Smooth muscle cell (in vitro differentiated cells): ENCODE measurements at regions not wholly inside any gene's neighbourhood (a gene's known extent, or its start where the extent isn't known, plus 50 kb on each side); places are given as distances from the start of the nearest gene placed in this dataset.

ENCODE experiments used
- DNase-seq: peaks from one replicate; lab custom pipeline; 2025; ENCODE audit not compliant: unreplicated experiment; lab: John Stamatoyannopoulos, UW
- H2AFZ ChIP-seq: fragments of 200-600 bp; sonication (generic); 2 replicates; pipeline ENCODE4 v1.6.0; 2016; ENCODE audit warnings: antibody characterized with exemption, low read depth, mild to moderate bottlenecking
- H3F3A ChIP-seq: fragments of 200-600 bp; sonication (generic); 2 replicates; pipeline ENCODE4 v1.6.0; 2017; ENCODE audit warnings: antibody characterized with exemption, low read depth
- H3K27ac ChIP-seq: fragments of 200-600 bp; sonication (generic); 2 replicates; pipeline ENCODE4 v1.5.1; 2016; ENCODE audit warnings: low read depth, mild to moderate bottlenecking
- H3K27me3 ChIP-seq: fragments of 200-600 bp; sonication (generic); 2 replicates; pipeline ENCODE4 v1.6.1; 2016; ENCODE audit warnings: low read depth, mild to moderate bottlenecking
- H3K36me3 ChIP-seq: fragments of 200-600 bp; sonication (generic); 2 replicates; pipeline ENCODE4 v1.5.1; 2016; ENCODE audit warnings: low read depth
- H3K4me1 ChIP-seq: fragments of 200-600 bp; sonication (generic); 2 replicates; pipeline ENCODE4 v1.5.1; 2016; ENCODE audit warnings: low read depth
- H3K4me2 ChIP-seq: fragments of 200-600 bp; sonication (generic); 2 replicates; pipeline ENCODE4 v1.6.0; 2016; ENCODE audit warnings: mild to moderate bottlenecking
- H3K4me3 ChIP-seq: fragments of 200-600 bp; sonication (generic); 2 replicates; pipeline ENCODE4 v1.5.1; 2016; ENCODE audit warnings: mild to moderate bottlenecking
- H3K79me2 ChIP-seq: fragments of 200-600 bp; sonication (generic); 2 replicates; pipeline ENCODE4 v1.6.0; 2016; ENCODE audit warnings: low read depth, mild to moderate bottlenecking
- H3K9ac ChIP-seq: fragments of 200-600 bp; sonication (generic); 2 replicates; pipeline ENCODE4 v1.6.0; 2016; ENCODE audit warnings: low read depth
- H3K9me3 ChIP-seq: fragments of 200-600 bp; sonication (generic); replicated peaks from 2 replicates; pipeline ENCODE4 v1.5.1; 2016; ENCODE audit warnings: low read depth
- H4K20me1 ChIP-seq: fragments of 200-600 bp; sonication (generic); 2 replicates; pipeline ENCODE4 v1.6.0; 2016; ENCODE audit warnings: low read depth
- WGBS: methylation state at CpG from one replicate; pipeline ENCODE4 v1.1.7; 2016; ENCODE audit warnings: low lambda C conversion rate; 5-methylcytosine and 5-hydroxymethylcytosine counted together
- TF ChIP-seq, protein P1 (sequence below): fragments of 200-600 bp; sonication (generic); IDR thresholded peaks from 2 replicates; pipeline ENCODE4 v1.5.1; 2017; ENCODE audit warnings: borderline replicate concordance, mild to moderate bottlenecking, antibody characterized with exemption; ENCODE audit not compliant: insufficient read depth, poor library complexity, severe bottlenecking

DNA sequence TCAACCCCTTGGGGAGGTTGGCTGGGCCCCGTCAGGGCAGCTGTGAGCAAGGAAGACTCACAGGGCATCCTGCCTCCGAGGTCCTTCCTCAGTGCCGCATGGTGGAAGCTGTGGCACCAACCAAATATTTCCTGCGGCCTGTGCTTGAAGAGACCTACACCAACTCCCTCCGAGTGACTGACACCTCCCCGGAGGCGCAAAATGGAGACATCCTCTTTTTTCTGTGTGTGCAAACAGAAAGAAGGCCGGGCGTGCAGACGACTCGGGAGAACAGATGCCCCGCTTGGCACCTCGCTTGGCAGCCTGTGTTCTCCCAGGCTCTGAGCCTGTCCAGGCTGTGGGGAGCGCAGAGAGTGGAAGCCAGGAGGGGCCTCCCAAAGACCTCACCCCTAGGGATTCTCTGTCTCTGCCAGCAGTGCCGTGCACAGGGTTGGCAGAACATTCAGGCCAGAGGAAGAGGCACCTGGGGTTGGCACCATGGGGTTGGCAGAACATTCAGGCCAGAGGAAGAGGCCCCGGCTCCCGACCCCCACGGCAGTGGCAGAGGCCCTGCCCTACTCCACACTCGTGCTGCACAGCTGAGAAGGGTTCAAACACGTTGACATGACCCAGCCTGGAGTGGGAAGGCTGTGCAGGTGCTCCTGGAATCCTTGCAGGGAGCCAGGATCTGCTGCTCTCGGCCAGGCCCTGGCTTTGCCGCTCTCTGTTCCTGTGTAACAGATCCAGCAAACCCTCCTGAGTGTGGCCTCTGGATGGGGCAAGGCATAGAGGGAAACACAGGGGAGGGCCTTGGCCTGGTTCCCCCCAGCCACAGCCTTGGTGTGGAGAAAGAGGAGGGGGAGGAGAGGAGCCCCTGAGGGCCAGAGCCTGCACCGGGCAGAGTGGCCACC, 805.5 kb downstream of the BRD1 start:
- H3K9me3 ChIP-seq: no peaks in the 10 kb centered on the region
- no peak for DNase-seq

DNA sequence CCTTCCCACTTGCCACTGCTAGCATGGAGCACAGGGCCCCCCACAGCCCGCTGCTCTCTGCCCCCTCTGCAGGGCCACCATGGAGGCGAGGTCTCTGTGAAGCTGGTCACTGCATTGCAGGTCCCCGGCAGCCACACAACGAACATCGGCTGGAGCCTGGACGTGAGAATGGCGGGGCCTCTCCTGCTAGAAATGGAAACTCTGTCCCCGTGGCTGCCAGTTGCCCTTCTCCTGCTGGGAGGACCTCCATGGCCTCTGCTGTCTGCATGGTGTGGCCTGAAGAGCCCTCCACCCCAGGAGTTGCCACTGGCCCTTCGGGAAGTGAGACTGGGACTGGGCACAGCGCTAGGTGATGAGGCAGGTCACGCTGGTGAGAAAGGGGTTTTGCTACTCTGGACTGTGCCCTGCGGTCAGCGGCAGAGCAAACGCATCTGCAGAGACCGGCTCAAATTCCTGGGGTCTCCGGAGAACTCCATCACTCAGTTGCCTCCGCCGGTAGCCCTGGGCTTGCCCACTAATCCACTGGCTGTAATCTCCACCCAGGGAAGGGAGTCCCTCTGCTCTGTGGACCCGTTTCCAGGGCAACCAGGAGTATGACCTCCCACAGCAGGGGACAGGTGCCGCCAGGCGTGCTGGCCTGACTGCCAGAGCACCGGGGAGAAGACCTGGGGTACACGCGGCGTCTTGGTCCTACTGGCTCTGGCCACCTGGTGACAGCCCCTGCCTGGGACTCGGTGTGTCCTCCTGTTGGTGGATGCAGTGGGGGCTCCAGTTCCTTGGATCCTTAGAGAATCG, 806.3 kb downstream of the BRD1 start:
- Histone ChIP-seq H3K4me3 (no peak overlapping the region), H3K9me3 (no peaks in the 10 kb centered on the region), H3K27ac (no peak overlapping the region)

More for the DNA sequence above, 805.5 kb downstream of the BRD1 start:
- Histone ChIP-seq H3F3A (no peaks in the 10 kb centered on the region), H2AFZ (no peak overlapping the region), H3K27me3 (no peaks in the 10 kb centered on the region), H3K4me2 (no peak overlapping the region), H3K9ac (no peak overlapping the region), H3K79me2 (no peaks in the 10 kb centered on the region), H3K27ac (no peak overlapping the region), H3K4me1 (no peaks in the 10 kb centered on the region), H3K4me3 (no peak overlapping the region), H3K36me3 (no peaks in the 10 kb centered on the region), H4K20me1 (no peaks in the 10 kb centered on the region)
- 87% methylated on average over 23 of the region's 23 CpGs for WGBS
- TF ChIP-seq, protein P1, sequence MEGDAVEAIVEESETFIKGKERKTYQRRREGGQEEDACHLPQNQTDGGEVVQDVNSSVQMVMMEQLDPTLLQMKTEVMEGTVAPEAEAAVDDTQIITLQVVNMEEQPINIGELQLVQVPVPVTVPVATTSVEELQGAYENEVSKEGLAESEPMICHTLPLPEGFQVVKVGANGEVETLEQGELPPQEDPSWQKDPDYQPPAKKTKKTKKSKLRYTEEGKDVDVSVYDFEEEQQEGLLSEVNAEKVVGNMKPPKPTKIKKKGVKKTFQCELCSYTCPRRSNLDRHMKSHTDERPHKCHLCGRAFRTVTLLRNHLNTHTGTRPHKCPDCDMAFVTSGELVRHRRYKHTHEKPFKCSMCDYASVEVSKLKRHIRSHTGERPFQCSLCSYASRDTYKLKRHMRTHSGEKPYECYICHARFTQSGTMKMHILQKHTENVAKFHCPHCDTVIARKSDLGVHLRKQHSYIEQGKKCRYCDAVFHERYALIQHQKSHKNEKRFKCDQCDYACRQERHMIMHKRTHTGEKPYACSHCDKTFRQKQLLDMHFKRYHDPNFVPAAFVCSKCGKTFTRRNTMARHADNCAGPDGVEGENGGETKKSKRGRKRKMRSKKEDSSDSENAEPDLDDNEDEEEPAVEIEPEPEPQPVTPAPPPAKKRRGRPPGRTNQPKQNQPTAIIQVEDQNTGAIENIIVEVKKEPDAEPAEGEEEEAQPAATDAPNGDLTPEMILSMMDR: no peak

DNA sequence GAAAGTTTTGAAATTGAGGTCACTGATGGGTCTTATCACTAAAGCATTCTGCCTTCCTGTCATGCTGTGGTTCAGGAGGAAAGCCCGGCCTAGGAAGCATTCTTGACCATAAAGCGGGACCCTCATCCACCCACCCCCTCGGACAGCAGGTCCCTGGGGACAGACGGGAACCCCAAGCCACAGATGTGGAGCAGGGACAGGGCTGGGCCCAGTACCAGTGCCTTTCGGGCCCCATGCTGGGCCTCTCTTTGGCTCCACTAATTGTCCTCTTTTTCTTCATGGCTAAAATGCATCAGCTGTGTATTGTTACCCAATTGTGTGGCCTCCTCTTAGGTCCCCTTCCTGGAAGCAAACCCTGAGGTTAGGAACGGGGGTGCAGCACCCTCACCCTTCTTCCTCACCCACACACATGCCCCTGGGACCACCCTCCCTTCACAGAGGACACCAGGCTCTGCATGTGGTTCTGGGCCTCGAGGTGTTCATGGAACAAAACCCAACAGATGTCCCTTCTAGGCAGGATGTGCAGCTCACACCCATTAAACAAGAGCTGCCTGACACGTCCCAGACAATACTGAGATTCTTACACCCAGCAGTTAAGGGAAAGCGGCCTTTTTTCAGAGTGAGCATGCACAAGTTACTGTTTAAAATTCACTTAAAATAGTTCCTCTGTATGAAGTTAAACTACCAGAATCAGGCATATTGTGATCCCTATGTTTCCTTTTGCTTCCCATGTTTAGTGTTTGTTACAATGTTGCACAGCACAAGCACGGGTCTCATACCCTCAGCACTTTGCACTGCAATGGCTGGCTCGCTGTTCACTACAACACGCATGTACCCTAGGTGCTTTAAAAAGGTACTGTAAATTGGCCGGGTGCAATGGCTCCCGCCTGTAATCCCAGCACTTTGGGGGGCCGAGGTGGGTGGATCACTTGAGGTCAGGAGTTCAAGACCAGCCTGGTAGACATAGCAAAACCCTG, 807.6 kb downstream of the BRD1 start:
- H3K4me1 ChIP-seq: no peaks in the 10 kb centered on the region

More for the DNA sequence above, 806.3 kb downstream of the BRD1 start:
- no peaks in the 10 kb centered on the region for H4K20me1 ChIP-seq
- TF ChIP-seq, protein P1: no peak
- no peak overlapping the region for H2AFZ ChIP-seq
- H3F3A ChIP-seq: no peaks in the 10 kb centered on the region
- no peaks in the 10 kb centered on the region for H3K79me2 ChIP-seq
- H3K4me2 ChIP-seq: no peak overlapping the region
- DNase-seq: no peak
- H3K27me3 ChIP-seq: no peaks in the 10 kb centered on the region
- no peak overlapping the region for H3K9ac ChIP-seq
- no peaks in the 10 kb centered on the region for H3K36me3 ChIP-seq
- H3K4me1 ChIP-seq: no peaks in the 10 kb centered on the region
- 90% methylated on average over 27 of the region's 27 CpGs for WGBS

More for the DNA sequence above, 807.6 kb downstream of the BRD1 start:
- no peak overlapping the region for H3K27ac ChIP-seq
- H3K9ac ChIP-seq: no peak overlapping the region
- H3K4me3 ChIP-seq: no peak overlapping the region
- no peaks in the 10 kb centered on the region for H3K9me3 ChIP-seq
- H3K4me2 ChIP-seq: no peak overlapping the region
- H4K20me1 ChIP-seq: no peaks in the 10 kb centered on the region
- no peaks in the 10 kb centered on the region for H3F3A ChIP-seq
- TF ChIP-seq, protein P1: no peak
- WGBS: 88% methylated on average over 15 of the region's 15 CpGs
- H2AFZ ChIP-seq: no peak overlapping the region
- no peaks in the 10 kb centered on the region for H3K79me2 ChIP-seq
- DNase-seq: no peak
- no peaks in the 10 kb centered on the region for H3K27me3 ChIP-seq
- H3K36me3 ChIP-seq: no peaks in the 10 kb centered on the region
